Upper lobe of right lung (tissue), 1 donor: ENCODE measurements at regions not wholly inside any gene's neighbourhood (a gene's known extent, or its start where the extent isn't known, plus 50 kb on each side); places are given as distances from the start of the nearest gene placed in this dataset.
"Not testable (repeated sequence)": the region's sequence is repeated elsewhere in the genome, so short reads cannot be mapped to it uniquely, and the experiment has no call there.

Source experiments
- ATAC-seq: fragments of 200-7000 bp; cut with Tn5 transposase; one replicate; pipeline ENCODE4 v1.9.1; 2020; ENCODE audit warnings: mild to moderate bottlenecking, moderate library complexity
- DNase-seq: peaks from one replicate; pipeline ENCODE4 v3.0.0-alpha.2; 2020
- H3K27ac ChIP-seq: fragments of 200-600 bp; one replicate; pipeline ENCODE4 v1.8.0; 2022
- H3K27me3 ChIP-seq: fragments of 200-600 bp; one replicate; pipeline ENCODE4 v1.8.0; 2022; ENCODE audit warnings: mild to moderate bottlenecking
- H3K36me3 ChIP-seq: fragments of 200-600 bp; one replicate; pipeline ENCODE4 v1.8.0; 2022
- H3K4me1 ChIP-seq: fragments of 200-600 bp; one replicate; pipeline ENCODE4 v1.8.0; 2022
- H3K4me3 ChIP-seq: fragments of 200-600 bp; one replicate; pipeline ENCODE4 v1.8.0; 2022; ENCODE audit warnings: mild to moderate bottlenecking
- H3K9me3 ChIP-seq: fragments of 200-600 bp; one replicate; pipeline ENCODE4 v1.8.0; 2022
- CTCF ChIP-seq: fragments of 200-600 bp; IDR thresholded peaks from one replicate; pipeline ENCODE4 v1.8.0; 2022; ENCODE audit warnings: antibody characterized with exemption
- intact Hi-C: fragments of 100-400 bp; cut with DNase I; formaldehyde crosslinking; loops from one replicate; pipeline ENCODE4 v1.11.0; 2022
- donor health status: DM: no; HTN: yes; CAD: no; lungs with severe emphysema.

GRCh38 chr7:152931633-152932032, 172.1 kb downstream of the ACTR3B start:
- Histone ChIP-seq H3K27me3 (no peaks in the 10 kb centered on the region), H3K27ac (no peak overlapping the region), H3K9me3 (no peaks in the 10 kb centered on the region), H3K36me3 (no peaks in the 10 kb centered on the region), H3K4me1 (no peaks in the 10 kb centered on the region), H3K4me3 (no peak overlapping the region)
- DNase-seq (no peak), ATAC-seq (no peak)
- intact Hi-C loops = no loop called here
- TF ChIP-seq CTCF = no peak

GRCh38 chr7:152937282-152937681, 177.7 kb downstream of the ACTR3B start:
- TF ChIP-seq CTCF = no peak
- Histone ChIP-seq H3K4me1 (no peaks in the 10 kb centered on the region), H3K36me3 (no peaks in the 10 kb centered on the region), H3K27me3 (no peaks in the 10 kb centered on the region), H3K4me3 (no peak overlapping the region), H3K27ac (no peak overlapping the region), H3K9me3 (no peaks in the 10 kb centered on the region)
- ATAC-seq (no peak), DNase-seq (no peak)
- intact Hi-C loops = no loop called here

- H3K27me3 ChIP-seq, H3K9me3 ChIP-seq, DNase-seq, H3K4me3 ChIP-seq, H3K27ac ChIP-seq, H3K36me3 ChIP-seq, ATAC-seq, H3K4me1 ChIP-seq, intact Hi-C loops: not testable (repeated sequence)
These were observed 187.1 kb downstream of the ACTR3B start for GRCh38 chr7:152946616-152947015.

- Histone ChIP-seq H3K27me3 (no peaks in the 10 kb centered on the region), H3K4me3 (no peak overlapping the region), H3K9me3 (no peaks in the 10 kb centered on the region), H3K4me1 (no peaks in the 10 kb centered on the region), H3K36me3 (no peaks in the 10 kb centered on the region), H3K27ac (no peak overlapping the region)
- intact Hi-C loops = no loop called here
- TF ChIP-seq CTCF = no peak
- no peak for DNase-seq
- no peak for ATAC-seq
These were observed 188.1 kb downstream of the ACTR3B start for GRCh38 chr7:152947686-152948085.

- Histone ChIP-seq H3K9me3 (no peaks in the 10 kb centered on the region), H3K4me1 (no peaks in the 10 kb centered on the region), H3K36me3 (no peaks in the 10 kb centered on the region), H3K4me3 (no peak overlapping the region), H3K27me3 (no peaks in the 10 kb centered on the region), H3K27ac (no peak overlapping the region)
- no peak for TF ChIP-seq CTCF
- no peak for DNase-seq
- intact Hi-C loops = no loop called here
- no peak for ATAC-seq
These were observed 189.7 kb downstream of the ACTR3B start for GRCh38 chr7:152949253-152949652.

GRCh38 chr7:152949790-152950189, 190.2 kb downstream of the ACTR3B start:
- TF ChIP-seq CTCF = no peak
- Histone ChIP-seq H3K4me1 (no peaks in the 10 kb centered on the region), H3K9me3 (no peaks in the 10 kb centered on the region), H3K27ac (no peak overlapping the region), H3K36me3 (no peaks in the 10 kb centered on the region), H3K4me3 (no peak overlapping the region), H3K27me3 (no peaks in the 10 kb centered on the region)
- DNase-seq (no peak), ATAC-seq (no peak)
- intact Hi-C loops = no loop called here
